Body of pancreas (tissue), 4 donors: ENCODE measurements at regions not wholly inside any gene's neighbourhood (a gene's known extent, or its start where the extent isn't known, plus 50 kb on each side); places are given as distances from the start of the nearest gene placed in this dataset.
A peak's percentile ranks its signal among the peaks of the same experiment; 100 is the strongest.
"Not testable (repeated sequence)": the region's sequence is repeated elsewhere in the genome, so short reads cannot be mapped to it uniquely, and the experiment has no call there.

Experiments used
- ATAC-seq: fragments of 150-250 bp; one replicate; pipeline ENCODE4 v1.9.1; 2016
- DNase-seq, 4 donors: peaks; one replicate each; pipeline ENCODE4 v3.0.0-alpha.2; 2019
- H3K27ac ChIP-seq, 4 donors: fragments of 200-600 bp; sonication (generic); 1 replicate in 3 of 4; 2 replicates in 1 of 4; pipeline versions ENCODE4 v1.5.1 to v1.6.1; 2016 to 2019; ENCODE audit warnings: mild to moderate bottlenecking in 1 of 4, mixed read lengths in 1 of 4, moderate library complexity in 1 of 4
- H3K27me3 ChIP-seq, 2 donors: fragments of 200-600 bp; sonication (generic); one replicate each; pipeline ENCODE4 v1.6.0; 2016; ENCODE audit warnings: mild to moderate bottlenecking in 1 of 2
- H3K36me3 ChIP-seq, 2 donors: fragments of 200-600 bp; sonication (generic); replicated peaks in 1 of 2; 2 replicates each; pipeline ENCODE4 v1.5.1; 2016; ENCODE audit warnings: low read depth in 2 of 2; ENCODE audit not compliant: insufficient read depth in 1 of 2
- H3K4me1 ChIP-seq: fragments of 200-600 bp; sonication (generic); one replicate; pipeline ENCODE4 v1.6.0; 2016
- H3K4me3 ChIP-seq, 2 donors: fragments of 200-600 bp; sonication (generic); 1 replicate in 1 of 2; 2 replicates in 1 of 2; pipeline ENCODE4 v1.5.1; 2016 to 2019
- H3K9me3 ChIP-seq, 3 donors: fragments of 200-600 bp; sonication (generic); 1 replicate in 2 of 3; 2 replicates in 1 of 3; pipeline ENCODE4 v1.5.1; 2016
- POLR2A ChIP-seq, 3 donors: fragments of 450-650 bp; IDR thresholded peaks; one replicate each; pipeline ENCODE4 v1.6.1; 2016; ENCODE audit warnings: antibody characterized with exemption in 3 of 3, mild to moderate bottlenecking in 2 of 3
- WGBS, 2 donors: methylation state at CpG; one replicate each; pipeline ENCODE4 v1.1.5; 2017; 5-methylcytosine and 5-hydroxymethylcytosine counted together
- intact Hi-C: fragments of 100-400 bp; cut with DNase I; formaldehyde crosslinking; loops from one replicate; pipeline ENCODE4 v1.15.1; 2023
- TF ChIP-seq, protein P1 (sequence below), 7 experiments: fragments of 450-650 bp in 4 of 7; fragments of 200-600 bp in 3 of 7; sonication (generic) in 3 of 7; IDR thresholded peaks; one replicate each; pipeline ENCODE4 v1.5.1; 2016 to 2019; ENCODE audit warnings: antibody characterized with exemption in 7 of 7

DNA sequence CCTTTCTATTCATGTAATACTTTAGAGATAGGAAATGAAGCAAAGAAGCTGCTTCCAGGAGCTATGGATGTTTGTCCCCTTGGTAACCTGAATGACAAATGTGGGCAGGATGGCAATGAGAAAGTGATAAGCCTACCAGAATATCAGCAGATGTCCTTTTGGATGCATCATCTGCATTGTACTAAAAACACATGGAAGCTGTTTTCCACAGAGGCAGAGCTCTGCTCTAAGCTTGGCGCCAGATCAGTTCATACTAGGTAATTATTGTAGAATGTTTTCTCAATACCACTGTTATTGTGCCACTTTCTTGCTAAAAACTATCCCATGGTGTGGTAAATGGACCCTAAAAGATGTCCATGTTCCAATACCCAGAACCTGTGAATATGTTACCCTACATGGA, 100.2 kb downstream of the DTWD1 start:
- intact Hi-C loops: no loop called here
- Histone ChIP-seq H3K4me1 (no peaks in the 10 kb centered on the region), H3K4me3 (no peak overlapping the region)

DNA sequence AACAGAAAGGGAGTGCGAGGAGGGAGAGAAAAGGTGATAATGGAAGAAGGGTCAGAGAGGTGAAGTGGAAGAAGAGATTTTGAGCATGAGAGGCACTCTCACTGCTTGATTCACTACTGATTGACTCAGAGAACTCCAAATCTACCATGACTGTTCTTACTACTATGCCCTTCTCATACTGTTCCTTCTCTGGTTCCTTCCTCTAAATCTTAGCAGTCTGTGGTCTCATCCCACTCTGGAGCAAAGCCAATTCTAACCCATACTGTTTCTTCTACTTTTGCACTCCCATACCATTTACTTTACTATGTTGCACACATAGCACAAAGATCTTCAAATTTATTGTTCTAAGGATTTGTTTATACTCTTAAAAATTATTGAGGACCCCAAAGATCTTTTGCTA, 100.8 kb downstream of the DTWD1 start:
- ATAC-seq (no peak), DNase-seq (no peak)
- H3K27ac ChIP-seq: no peak overlapping the region
- no peaks in the 10 kb centered on the region for H3K27me3 ChIP-seq
- no peak for TF ChIP-seq POLR2A (IDR thresholded peaks at IDR 0.05)
- TF ChIP-seq, protein P1, sequence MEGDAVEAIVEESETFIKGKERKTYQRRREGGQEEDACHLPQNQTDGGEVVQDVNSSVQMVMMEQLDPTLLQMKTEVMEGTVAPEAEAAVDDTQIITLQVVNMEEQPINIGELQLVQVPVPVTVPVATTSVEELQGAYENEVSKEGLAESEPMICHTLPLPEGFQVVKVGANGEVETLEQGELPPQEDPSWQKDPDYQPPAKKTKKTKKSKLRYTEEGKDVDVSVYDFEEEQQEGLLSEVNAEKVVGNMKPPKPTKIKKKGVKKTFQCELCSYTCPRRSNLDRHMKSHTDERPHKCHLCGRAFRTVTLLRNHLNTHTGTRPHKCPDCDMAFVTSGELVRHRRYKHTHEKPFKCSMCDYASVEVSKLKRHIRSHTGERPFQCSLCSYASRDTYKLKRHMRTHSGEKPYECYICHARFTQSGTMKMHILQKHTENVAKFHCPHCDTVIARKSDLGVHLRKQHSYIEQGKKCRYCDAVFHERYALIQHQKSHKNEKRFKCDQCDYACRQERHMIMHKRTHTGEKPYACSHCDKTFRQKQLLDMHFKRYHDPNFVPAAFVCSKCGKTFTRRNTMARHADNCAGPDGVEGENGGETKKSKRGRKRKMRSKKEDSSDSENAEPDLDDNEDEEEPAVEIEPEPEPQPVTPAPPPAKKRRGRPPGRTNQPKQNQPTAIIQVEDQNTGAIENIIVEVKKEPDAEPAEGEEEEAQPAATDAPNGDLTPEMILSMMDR (IDR thresholded peaks at IDR 0.05): no peak
- intact Hi-C loops: no loop called here
- 87 to 92% methylated on average over 1 of the region's 1 CpG for WGBS, 2 donors
- no peaks in the 10 kb centered on the region for H3K36me3 ChIP-seq
- H3K4me1 ChIP-seq: no peaks in the 10 kb centered on the region
- H3K4me3 ChIP-seq: no peak overlapping the region
- H3K9me3 ChIP-seq: no peaks in the 10 kb centered on the region

More for the DNA sequence above, 100.2 kb downstream of the DTWD1 start:
- H3K36me3 ChIP-seq: no peaks in the 10 kb centered on the region
- 95 to 100% methylated on average over 1 of the region's 1 CpG for WGBS, 2 donors
- ATAC-seq (no peak), DNase-seq (no peak)
- TF ChIP-seq, protein P1 (IDR thresholded peaks at IDR 0.05): no peak
- TF ChIP-seq POLR2A (IDR thresholded peaks at IDR 0.05): no peak
- no peaks in the 10 kb centered on the region for H3K27me3 ChIP-seq
- no peaks in the 10 kb centered on the region for H3K9me3 ChIP-seq
- H3K27ac ChIP-seq: no peak overlapping the region

DNA sequence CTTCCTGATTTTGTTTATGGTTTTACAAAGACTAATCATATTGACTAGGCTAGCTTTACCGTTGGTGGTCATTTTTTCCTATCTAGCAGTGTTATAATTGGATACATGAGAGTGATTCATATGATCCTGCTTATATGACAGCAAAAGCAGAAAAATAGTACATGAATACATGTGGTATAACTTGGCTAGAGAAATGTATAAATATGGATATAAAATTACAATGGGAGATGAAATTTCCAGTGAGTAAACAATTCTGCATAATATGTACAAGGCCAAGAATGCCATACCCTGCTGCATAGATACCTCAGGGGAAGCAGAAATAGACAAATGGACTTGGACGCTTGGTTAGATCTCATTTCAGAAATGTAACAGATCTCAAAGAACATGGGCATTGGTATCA, 103.1 kb downstream of the DTWD1 start:
- Histone ChIP-seq H3K9me3 (no peaks in the 10 kb centered on the region), H3K4me3 (no peak overlapping the region), H3K27ac (no peak overlapping the region), H3K36me3 (no peaks in the 10 kb centered on the region), H3K4me1 (no peaks in the 10 kb centered on the region), H3K27me3 (no peaks in the 10 kb centered on the region)
- WGBS, 2 donors: 87 to 88% methylated on average over 2 of the region's 2 CpGs
- intact Hi-C loops: no loop called here
- ATAC-seq (no peak), DNase-seq (no peak)
- TF ChIP-seq, protein P1 (IDR thresholded peaks at IDR 0.05): no peak

DNA sequence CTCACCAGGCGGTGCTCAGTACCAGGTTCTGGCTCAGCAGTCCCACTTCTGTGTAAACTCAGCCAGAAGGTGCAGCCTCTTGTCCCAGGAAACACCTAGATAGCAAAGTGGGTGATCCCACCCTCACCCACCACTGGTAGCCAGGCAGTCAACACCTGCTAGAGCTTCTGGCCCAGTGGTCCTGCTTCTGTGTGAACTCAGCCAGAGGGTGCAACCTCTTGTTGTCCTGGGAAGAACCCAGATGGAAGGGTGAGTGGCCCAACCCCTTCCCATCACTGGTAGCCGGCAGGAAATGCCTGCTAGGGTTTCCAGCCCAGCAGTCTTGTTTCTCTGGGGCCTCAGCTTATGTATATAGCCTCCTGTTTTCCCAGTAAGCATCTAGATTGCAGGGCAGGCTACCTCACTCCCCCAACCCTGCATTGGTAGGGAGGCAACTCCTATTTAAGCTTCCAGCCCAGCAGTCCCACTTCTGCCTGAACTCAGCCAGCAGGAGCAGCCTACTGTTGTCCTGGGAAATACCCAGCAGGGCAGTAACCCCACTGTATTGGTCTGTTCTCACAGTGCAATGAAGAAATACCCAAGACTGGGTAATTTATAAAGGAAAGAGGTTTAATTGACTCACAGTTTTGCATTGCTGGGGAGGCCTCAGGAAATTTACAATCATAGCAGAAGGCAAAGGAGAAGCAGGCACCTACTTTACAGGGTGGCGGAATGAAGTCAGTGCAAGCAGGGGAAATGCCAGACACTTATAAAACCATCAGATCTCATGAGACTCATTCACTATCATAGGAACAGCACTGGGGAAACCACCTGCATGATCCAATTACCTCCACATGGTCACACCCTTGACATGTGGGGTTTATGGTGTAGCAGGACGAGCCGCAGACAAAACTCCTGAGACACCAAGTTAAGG, 110.6 kb downstream of the DTWD1 start:
- WGBS, 2 donors: 69 to 96% methylated on average over 3 to 5 of the region's 5 CpGs
- peak overlapping the region; percentile 8 to 61 (median 56) for H3K27ac ChIP-seq
- no peaks in the 10 kb centered on the region for H3K9me3 ChIP-seq
- no peak for ATAC-seq
- intact Hi-C loops: no loop called here
- no peak overlapping the region for H3K4me3 ChIP-seq
- H3K27me3 ChIP-seq: no peaks in the 10 kb centered on the region
- TF ChIP-seq, protein P1 (IDR thresholded peaks at IDR 0.05): no peak
- no peak for TF ChIP-seq POLR2A (IDR thresholded peaks at IDR 0.05)
- peak in 3 of 4 donors; percentile 54 to 69 (median 65) for DNase-seq
- no peaks in the 10 kb centered on the region for H3K36me3 ChIP-seq
- peaks cover 39% of the 10 kb centered on the region for H3K4me1 ChIP-seq

DNA sequence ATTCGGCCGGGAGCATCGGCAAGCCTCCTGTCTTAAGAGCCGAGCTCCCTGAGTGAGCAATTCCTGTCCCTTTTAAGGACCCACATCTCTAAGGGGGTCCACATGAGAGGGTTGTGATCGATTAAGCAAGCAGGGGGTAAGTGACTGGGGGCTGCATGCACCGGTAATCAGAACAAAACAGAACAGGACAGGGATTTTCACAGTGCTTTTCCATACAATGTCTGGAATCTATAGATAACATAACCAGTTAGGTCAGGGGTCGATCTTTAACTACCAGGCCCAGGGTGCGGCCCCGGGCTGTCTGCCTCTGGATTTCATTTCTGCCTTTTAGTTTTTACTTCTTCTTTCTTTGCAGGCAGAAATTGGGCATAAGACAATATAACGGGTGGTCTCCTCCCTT, 111.3 kb downstream of the DTWD1 start:
- peak overlapping the region in 2 of 4 donors; percentile 8 to 58 for H3K27ac ChIP-seq
- intact Hi-C loops, ATAC-seq: not testable (repeated sequence)

DNA sequence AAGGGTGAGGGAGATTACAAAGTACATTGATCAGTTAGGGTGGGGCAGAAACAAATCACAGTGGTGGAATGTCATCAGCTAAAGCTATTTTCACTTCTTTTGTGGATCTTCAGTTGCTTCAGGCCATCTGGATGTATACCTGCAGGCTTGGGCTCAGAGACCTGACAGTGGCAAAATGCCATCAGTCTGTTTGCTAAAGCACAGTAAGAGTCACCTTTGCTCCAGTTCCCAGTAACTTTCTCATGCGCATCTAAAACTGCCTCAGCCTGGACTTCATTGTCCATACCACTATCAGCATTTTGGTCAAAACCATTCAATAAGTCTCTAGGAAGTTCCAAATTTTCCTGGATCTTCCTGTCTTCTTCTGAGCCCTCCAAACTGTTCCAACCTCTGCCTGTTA, 113.2 kb downstream of the DTWD1 start:
- intact Hi-C loops, H3K27me3 ChIP-seq, H3K36me3 ChIP-seq, H3K9me3 ChIP-seq, H3K4me3 ChIP-seq: not testable (repeated sequence)
- Histone ChIP-seq H3K27ac (peak overlapping the region; percentile 79 to 91 (median 83)), H3K4me1 (peaks cover 39% of the 10 kb centered on the region)
- 39 to 41% methylated on average over 1 of the region's 1 CpG for WGBS, 2 donors
- peak; percentile 69 to 88 (median 82) for DNase-seq
- ATAC-seq: peak; percentile 86

More for the DNA sequence above, 111.3 kb downstream of the DTWD1 start:
- not testable (repeated sequence) for H3K27me3 ChIP-seq, DNase-seq, H3K36me3 ChIP-seq, H3K4me3 ChIP-seq, H3K9me3 ChIP-seq
- 73 to 80% methylated on average over 9 to 10 of the region's 10 CpGs for WGBS, 2 donors
- peaks cover 39% of the 10 kb centered on the region for H3K4me1 ChIP-seq
